Stimulated activated CD4-positive, alpha-beta T cell treated with anti-CD3 and anti-CD28 coated beads, Interleukin-1b, Interleukin-23, amount 100 ng/mL, for 24 hours (primary cell): ENCODE measurements at regions not wholly inside any gene's neighbourhood (a gene's known extent, or its start where the extent isn't known, plus 50 kb on each side); places are given as distances from the start of the nearest gene placed in this dataset.
"Not testable (repeated sequence)": the region's sequence is repeated elsewhere in the genome, so short reads cannot be mapped to it uniquely, and the experiment has no call there.

Source experiments
- DNase-seq, 4 experiments: peaks; one replicate each; pipeline ENCODE4 v3.0.0-alpha.2; 2020; ENCODE audit warnings: low read depth in 4 of 4, low spot score in 1 of 4

DNA sequence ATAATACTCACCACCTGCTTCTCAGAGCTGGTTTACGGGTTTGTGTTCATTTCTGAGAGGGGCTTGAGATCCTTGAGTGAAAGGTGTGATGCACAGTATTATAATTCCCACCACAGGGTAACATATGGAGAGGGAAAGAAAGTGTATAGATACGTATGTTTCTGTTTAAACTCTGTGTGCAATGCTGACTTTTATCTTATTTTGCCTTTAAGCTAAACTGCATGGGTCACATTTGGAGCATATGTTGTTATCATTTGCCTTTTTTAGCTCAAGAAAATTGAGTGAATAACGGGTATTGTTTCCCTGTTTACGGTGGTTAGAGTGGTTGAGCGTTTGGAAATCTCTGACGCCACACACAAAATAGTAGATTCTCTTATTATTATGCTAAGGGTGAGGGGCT is 191.1 kb upstream of the NFIA start:
- no peak for DNase-seq

DNA sequence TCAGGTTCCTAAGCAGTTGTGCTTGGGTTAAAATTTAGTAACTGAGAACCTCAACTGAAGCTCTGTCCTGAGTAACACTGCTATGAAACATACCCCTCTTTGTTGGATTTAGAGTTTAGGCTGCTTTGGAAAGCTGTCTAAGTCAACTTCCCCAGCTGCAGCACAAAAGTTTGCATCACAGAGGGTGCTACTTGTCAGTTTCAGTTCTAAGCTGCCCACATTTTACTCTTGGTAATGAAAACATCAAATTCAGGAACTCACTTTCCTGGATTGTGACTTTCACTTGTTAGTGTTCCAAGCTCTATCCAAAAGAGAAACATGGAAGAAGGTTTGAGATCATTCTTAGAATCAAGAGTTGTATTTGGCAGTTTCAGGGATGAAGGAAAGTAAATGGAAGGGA is 191.7 kb upstream of the NFIA start:
- no peak for DNase-seq

DNA sequence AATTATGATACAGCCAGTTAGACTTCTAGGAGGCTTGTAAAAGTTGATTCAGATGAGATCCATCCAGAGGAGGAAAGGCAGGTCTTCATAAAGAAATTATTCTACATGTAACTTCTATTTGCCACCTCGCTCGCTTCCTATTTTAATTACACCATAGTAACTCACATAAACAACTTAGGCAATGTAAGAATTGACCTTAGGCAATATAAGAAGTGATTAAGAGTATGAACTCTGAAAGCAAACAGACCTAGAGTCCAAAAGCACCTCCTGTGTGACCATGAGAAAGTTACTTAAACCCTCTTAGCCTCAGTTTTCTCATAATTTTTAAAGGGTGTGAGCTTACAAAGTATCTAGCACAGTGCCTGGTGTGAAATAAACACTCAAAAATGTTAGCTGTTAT is 192.7 kb upstream of the NFIA start:
- DNase-seq = no peak

DNA sequence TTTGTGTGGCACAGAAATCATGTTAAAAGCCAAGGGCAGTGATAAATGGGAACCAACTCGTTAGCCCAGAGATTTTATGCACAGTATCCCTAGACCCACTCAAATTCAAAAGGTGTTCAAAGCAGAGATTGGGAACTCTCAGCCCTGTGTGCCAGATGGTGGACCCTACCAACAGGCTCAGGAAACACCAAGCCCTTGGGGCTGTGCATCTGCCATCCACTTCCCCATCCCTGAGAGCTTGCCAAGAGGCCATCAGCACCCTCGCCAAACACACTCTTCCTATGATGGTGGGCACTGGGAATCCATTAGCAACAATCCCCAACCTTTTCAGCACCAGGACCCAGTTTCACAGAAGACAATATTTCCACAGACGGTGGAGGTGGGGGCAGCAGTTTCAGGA is 194.2 kb upstream of the NFIA start:
- DNase-seq = no peak

DNA sequence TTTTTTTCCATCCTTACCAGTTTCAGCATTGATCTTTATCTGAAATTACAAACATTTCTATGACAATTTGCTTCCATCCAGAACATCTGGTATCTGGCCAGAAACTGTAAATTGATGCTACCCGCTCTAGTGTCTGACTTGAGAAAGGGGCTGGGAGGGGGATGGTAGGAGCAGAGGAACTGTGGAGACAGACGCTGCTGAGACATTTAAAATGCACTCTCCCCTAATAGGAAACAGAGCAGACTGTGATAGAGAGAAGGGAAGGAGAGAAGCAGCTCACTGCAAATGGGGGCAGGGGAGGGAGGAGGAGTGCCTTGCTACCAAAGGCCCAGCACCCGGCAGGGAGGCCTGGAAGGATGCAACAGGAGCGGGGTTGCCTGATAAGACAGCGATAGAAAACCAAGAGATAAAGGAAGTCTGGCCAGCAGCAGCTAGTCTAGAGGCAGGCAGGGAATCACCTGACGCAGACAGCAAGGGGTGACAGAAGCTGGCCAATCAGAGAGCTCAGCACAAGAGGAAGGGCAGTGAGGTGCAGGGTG is 195.5 kb upstream of the NFIA start:
- DNase-seq = no peak

DNA sequence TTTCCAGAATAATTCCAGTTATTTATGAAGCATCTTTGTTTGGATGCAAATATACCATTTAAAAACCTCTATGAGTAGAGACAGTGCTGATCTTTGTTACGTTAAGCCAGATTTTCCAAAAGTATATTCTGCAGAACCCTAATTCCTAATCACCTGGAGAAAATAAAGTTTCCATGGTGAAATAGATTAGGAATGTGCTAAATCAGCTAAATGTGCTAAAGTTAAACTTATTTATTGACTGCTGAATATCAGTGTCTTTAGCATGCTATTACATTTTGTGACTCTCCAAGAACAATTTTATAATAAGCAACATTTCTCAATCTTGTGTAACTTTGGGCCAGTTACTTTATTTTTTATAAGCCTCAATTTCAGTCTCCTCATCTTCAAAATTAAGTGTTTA is 196.3 kb upstream of the NFIA start:
- no peak for DNase-seq

DNA sequence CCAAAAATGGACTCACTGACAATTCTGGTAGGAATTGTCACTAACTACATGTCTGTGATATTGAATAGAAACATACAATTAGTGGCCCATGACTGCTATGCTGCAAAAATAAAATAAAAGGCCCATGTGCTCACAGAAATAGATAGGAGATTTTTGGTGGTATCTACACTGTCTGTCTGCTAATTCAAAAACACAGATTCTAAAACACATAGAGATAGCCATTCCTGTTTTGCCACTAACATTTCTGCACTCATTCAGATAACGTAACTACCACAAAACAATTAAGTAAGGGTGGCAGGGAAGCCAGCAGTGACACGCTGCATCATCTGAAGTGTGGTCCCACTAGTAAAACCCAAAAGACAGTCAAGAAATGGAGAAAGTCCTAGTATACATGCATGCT is 202.2 kb upstream of the NFIA start:
- no peak for DNase-seq

DNA sequence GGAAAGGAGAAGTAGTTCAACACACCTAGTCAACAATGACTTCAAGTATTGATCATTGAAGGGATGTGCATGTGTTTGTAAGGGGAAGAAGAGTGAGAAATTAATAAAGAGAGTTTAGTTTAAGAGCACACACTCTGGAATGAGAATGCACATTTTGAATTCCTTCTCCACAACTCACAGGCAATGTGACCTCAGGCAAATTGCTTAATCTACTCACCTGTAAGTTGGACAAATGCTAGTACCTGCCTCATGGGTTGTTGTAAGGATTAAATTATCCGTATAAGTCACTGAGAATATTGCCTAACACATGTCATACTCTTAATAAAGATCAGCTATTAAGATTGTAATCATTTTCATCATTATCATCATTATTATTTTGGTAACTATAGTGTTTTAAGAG is 204.0 kb upstream of the NFIA start:
- DNase-seq = no peak

DNA sequence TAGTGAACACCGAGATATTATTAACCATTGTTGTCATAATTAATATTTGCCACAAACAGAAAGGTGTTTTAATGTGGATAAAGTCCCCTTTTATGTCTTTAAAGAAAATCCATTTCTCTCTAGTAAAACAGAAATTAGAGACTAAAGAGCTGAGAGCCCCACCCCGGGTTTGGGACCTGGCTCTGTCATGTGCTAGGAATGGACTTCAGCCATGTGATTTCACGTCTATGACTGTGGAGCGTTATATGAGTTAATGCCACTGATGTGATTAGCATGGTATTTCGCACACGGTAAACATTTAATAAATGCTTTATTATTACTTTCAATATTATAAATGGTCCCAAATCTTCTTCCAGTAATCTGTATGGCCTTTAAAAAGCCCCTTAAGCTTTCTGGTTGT is 205.0 kb upstream of the NFIA start:
- DNase-seq = no peak

DNA sequence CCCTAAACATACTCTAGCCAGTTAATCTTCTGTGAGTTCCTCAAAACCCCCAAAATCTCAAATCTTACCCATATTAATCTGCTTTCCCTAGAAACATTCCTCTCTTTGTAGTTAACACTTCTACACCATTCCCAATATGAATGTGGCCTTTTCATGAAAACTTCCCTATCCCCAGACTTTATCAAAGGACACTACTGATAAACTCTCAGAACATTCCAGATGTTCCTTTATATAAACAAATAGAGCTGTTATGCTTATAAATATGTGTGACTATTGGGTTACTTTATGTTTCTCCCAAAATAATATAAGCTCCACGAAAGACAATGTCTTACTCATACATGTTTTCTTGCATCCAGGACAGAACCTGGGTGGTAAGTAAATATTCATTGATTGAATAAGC is 205.4 kb upstream of the NFIA start:
- DNase-seq = no peak

DNA sequence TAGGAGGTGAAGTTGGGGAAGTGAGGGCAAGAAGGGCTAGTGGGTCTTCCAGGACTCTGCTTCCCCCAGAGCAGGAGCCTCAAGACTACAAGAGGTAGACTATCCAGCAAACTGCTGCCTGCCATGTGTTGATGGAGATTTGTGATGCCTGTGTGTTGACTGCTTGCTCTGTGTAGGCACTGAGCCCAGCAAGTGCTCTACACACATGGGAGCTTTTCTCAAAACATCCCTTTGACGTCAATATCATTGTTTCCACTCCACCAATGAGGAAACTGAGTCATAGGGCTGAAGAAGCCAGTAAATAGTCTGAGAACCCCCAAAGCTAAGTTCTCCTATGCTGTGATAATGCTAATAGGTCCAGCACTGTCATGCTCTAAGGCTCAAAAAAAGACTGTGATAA is 207.2 kb upstream of the NFIA start:
- no peak for DNase-seq

DNA sequence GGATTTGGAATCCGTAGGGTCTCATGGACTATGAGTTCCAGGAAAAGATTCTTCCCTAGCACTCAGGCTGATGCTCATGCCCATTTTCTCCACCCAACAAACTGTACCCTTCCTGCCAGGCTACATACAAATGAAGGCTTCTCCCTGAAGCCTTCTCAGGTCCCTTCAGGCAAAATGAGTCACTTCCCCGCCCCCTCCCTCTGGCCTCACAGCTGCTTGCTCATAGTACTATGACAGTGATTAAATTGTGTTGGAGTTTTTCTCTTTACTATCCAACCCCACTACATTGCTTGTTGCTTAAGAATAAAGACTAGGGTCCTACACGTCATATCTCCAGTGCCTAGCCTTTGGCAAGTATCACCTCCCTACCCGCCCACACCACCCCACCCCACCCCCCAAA is 207.6 kb upstream of the NFIA start:
- peak in 1 of 4 experiments; percentile 25 for DNase-seq

DNA sequence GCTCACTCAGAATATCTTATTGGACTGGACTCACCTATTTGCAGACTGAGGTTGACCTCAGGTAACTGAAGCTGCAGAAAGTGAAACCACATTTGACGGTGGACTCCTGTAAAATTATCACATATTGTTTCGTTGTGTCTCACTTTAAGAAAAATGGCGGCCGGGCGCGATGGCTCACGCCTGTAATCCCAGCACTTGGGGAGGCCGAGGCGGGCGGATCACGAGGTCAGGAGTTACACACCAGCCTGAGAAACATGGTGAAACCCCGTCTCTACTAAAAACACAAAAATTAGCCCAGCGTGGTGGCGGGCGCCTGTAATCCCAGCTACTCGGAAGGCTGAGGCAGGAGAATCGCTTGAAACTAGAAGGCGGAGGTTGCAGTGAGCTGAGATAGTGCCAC is 209.0 kb upstream of the NFIA start:
- not testable (repeated sequence) for DNase-seq

DNA sequence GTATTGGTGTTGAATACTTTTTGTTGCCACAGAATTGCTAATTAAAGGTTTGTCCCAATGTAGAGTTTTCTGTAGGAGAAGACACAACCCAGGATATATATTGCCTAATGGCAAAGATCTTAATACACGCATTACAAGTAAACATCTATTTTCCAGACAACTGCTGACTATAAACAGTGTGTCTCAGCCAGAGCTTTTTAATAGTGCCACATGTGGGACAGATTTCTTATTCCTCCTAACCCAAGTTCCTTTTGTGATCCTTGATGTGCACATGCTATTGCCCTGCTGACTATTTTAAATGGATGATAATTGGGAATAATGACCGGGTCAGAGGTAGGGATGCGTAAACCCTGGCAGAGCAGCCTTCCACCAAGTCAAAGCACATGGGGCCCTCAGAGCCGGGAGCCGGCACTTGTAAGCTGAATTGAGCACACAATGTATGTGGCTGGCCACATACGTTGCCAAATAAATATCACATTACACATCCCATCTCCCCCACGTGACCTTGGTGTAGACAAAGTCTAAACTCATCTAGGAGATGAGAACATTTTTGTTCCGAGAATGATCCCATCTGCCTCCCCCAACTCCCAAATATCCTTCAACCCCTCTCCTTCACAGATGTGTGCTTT is 209.8 kb upstream of the NFIA start:
- no peak for DNase-seq

DNA sequence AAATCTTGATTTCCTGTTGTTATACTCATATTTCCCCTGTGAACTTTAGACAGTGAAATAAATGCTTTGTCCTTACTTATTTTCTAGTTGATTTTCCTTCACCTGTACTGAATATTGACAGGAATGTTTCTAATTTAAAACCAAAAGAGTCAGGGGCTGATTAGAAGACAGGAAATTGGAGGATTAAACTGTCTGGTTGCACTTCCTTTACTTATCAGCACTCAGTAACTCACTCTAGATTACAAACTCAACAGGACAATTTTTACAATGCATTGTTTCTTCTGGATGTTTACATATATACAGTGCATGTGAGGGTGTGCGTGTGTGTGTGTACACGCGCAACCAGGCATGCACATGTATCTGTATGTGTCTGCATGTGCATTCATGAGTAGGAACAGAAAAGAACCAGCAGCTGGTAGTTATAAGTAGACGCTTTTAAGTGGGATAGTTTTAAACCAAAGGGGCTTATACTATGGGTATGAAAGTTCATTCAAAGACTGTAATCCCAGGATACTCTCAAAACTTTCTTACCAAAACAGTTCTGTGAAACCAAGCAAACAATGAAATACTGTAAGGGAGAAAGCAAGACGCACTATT is 212.0 kb upstream of the NFIA start:
- no peak for DNase-seq

DNA sequence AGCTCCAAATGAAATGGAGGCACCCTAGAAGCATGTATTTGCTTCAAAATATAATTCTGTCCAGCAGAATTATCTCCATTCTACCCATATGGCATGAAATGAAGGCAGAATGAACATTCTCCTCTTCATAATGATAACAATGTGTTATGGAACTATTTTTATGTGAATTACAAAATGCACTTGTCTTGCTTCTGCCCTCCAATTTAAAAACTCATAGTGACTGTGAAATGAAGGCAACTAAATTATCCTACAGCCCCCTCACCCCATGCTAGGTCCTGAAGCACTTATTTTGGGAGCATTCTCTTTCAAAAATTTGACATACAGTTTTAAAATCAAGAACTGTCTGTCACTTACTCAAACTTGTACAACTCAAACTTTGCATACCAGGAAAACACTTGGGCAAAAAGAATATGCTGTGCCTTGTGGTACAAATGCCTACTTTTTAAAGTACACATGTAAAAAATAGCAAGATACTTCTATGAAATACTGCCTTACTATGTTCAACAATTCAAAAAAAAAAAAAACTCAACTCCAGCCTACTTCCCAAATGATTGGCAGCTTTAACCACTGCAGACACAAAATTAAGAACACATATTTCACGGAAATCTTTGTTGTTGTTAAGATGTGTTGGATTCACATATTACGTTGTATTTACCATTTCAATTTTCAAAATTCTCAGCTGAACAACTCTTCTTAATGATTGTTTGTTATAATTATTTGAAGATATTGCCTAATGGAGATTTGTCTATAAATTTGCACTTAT is 213.3 kb upstream of the NFIA start:
- no peak for DNase-seq

DNA sequence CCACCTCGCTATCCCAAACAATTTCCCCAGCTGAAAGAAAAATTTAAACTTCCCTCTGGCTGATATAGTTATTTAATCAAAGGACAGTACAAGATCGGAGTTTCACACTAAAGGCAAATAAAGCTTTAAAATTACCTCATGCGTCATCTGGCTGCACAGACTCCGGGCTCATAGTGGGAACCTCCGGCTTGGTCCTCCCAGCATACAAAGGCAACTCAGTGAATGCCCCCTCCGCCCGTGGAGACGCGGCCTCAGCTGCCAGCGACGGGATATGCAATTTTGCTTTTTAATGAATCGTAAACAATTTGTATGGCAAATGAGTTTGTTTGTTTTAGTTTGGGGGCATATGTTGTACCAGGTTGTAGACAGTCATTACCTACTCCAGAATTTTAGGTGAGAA is 214.6 kb upstream of the NFIA start:
- DNase-seq = no peak

DNA sequence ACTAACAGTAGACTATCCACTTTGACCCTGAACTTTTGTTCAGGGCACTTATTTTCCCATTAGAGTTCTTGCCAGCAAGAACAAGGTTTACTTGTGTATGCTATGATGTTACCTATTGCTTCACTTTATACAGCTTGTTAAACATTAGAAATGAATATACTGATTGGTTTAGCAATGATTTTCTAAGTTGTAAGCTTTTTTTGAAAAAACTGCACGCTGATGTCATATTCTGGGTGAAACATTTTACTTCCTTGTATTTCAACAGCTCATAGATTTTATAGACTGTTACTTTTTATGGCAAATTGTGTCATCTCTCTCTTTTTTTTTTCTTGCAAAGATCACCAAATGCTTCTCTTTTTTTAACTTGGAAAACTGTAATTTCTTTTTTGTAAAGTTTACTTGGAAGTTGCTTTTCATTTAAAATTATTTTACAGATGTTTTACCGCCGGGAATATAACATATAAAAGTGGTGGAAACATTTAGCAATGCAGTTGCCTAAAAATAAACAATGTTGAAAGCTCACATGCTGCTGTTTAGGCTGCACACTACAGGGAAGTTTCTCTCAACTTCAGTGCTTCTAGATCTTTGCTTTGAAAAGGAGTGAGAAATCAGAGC is 215.3 kb upstream of the NFIA start:
- no peak for DNase-seq

DNA sequence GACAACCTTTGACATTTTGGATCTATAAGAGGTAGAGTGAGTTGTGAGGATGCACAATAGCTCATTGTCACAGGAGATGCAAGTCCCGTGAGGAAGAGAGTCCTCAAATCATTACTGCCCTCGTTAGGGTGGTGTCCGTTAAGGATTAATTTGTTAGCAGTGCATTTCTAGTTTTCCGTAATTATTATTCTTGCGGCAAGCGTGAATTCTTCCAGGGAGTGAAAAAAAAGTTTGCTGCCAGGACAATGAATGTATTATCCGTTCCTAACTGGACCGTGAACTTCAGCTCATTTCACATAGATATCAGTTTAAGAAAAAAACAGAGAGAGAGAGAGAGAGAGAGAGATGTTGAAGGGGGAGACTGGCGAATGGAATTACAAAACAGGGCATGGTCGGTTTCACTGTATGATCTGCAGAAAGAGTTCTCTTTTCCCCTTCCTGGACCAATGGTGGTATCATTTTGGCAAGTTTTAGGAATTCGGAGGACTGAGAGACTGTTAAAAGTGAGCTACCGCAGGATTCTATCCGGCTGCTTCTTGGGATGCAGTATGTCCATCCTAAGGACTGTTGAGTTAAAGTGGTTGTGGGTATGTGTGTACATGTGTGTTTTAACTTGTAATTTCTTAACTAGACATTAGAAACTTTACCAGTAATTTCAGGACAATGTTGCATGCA is 216.0 kb upstream of the NFIA start:
- DNase-seq = no peak

DNA sequence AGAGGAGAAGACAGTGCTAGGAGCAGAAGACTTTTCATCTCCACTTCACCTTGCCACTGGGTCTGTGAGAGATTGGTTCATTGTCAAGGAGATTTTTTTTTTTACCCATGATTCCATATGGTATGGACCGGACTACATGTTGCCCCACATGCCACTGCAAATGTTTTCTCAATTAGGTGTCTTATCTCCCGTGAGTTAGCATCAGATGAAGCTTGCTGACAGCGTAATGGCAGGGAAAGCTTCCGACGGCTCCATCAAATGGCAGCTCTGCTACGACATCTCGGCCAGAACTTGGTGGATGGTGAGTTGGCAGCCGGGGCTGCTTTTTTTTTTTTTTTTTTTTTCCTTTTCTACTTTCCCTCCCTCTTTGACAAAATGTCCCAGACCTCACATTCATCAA is 217.2 kb upstream of the NFIA start:
- no peak for DNase-seq

DNA sequence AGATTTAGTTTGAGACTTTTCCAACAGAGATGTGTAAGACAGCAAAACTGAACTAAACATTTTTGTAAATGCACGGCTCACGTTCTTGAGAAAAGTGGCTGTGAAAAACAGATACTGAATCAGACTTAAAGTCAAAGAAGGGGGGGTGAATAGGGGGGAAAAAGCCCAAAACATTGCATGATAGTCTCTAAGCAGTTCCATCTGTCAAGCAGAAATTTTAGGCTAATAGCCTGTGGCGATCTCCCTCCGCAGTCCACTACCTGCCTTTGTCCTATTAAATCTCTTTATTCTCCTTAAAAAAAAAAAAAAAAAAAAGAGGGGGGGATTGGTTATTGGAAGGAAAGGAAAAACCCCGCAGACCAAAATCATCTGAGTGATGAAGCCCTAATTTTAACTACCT is 217.6 kb upstream of the NFIA start:
- DNase-seq = no peak

DNA sequence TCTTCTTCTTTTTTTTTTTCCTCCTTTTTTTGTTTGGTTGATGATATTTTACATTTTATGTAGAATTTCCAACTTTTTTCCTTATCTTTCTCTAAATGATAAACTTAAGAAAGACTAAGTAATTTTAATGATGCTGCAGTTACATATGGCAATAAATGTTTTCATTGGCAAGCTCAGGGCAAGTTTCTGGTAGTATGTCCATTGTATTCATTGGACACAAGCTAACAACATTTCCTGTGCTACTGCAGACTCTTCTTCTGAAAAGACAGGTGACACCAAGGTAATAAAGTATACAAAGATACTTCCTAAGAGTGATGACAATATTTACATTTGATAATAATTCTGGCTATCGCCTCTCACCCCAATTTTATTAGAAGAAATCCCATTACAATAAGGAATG is 219.2 kb upstream of the NFIA start:
- no peak for DNase-seq
